ENCODE measurements at regions not wholly inside any gene's neighbourhood (a gene's known extent, or its start where the extent isn't known, plus 50 kb on each side); places are given as distances from the start of the nearest gene placed in this dataset.
"Not testable (repeated sequence)": the region's sequence is repeated elsewhere in the genome, so short reads cannot be mapped to it uniquely, and the experiment has no call there.

DNA sequence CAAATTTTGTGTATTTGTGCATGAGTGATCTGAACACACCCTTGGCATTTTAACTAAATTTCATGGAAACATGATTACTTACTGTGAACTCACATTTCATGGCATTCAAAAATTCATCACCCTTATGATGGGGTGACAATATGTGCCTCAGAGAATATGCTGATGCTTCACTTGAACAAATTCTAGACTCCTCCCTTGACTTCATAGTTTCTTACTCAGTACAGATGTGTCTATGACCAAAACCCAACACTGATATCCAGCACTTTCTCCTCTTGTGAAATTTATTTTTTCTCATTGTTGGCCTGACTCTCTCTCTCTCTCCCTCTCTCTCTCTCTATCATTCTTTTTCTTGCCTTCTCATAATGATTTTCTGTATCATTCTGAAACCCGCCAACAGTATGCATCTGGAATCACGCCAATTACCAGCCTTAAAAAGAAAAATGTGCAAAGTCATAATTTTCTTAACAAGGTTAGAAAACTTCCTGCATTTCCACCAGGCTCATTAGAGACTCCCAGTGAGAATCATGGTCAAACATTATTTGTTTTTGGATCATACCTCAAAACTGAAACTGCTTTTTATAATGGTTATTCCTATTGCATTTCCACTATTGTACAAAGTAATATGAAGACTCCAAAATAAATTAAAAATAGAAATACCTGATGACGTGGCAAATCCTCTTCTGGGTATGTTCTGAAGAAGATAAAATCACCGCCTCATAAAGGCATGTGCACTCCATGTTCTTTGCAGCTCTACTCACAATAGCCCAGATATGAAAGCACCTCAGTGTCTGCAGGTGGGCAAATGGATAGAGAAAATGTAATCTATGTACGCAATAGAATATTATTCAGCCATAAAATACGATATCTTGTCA is 722.2 kb downstream of the TMEM121 start:
- no peaks in the 10 kb centered on the region for H3K36me3 ChIP-seq
- H3K4me1 ChIP-seq: no peaks in the 10 kb centered on the region
- no peak for DNase-seq
- no peak overlapping the region for H3K27ac ChIP-seq
- TF ChIP-seq POLR2AphosphoS5 (IDR thresholded peaks at IDR 0.05) (no peak), EP300 (IDR thresholded peaks at IDR 0.05; ENCODE audit: low read depth) (no peak), POLR2A (IDR thresholded peaks at IDR 0.05) (no peak)
- TF ChIP-seq, protein P1, sequence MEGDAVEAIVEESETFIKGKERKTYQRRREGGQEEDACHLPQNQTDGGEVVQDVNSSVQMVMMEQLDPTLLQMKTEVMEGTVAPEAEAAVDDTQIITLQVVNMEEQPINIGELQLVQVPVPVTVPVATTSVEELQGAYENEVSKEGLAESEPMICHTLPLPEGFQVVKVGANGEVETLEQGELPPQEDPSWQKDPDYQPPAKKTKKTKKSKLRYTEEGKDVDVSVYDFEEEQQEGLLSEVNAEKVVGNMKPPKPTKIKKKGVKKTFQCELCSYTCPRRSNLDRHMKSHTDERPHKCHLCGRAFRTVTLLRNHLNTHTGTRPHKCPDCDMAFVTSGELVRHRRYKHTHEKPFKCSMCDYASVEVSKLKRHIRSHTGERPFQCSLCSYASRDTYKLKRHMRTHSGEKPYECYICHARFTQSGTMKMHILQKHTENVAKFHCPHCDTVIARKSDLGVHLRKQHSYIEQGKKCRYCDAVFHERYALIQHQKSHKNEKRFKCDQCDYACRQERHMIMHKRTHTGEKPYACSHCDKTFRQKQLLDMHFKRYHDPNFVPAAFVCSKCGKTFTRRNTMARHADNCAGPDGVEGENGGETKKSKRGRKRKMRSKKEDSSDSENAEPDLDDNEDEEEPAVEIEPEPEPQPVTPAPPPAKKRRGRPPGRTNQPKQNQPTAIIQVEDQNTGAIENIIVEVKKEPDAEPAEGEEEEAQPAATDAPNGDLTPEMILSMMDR (IDR thresholded peaks at IDR 0.05): no peak
- WGBS, 2 donors (ENCODE audit: low coverage in 1 of 2): 35 to 39% methylated on average over 6 of the region's 6 CpGs
- in situ Hi-C loops (cut with MboI; ENCODE audit: low pct_ligation_motif_present in 1 of 4, low pct_unique_long_range_greater_than_20kb in 1 of 4, low sequenced_read_pairs in 3 of 4): no loop called here
- H3K4me3 ChIP-seq: no peak overlapping the region
- H3K9me3 ChIP-seq: no peaks in the 10 kb centered on the region
- peaks cover 5% of the 10 kb centered on the region for H3K27me3 ChIP-seq
- intact Hi-C loops (cut with DNase I; ENCODE audit: low total_unique reads): no loop called here

DNA sequence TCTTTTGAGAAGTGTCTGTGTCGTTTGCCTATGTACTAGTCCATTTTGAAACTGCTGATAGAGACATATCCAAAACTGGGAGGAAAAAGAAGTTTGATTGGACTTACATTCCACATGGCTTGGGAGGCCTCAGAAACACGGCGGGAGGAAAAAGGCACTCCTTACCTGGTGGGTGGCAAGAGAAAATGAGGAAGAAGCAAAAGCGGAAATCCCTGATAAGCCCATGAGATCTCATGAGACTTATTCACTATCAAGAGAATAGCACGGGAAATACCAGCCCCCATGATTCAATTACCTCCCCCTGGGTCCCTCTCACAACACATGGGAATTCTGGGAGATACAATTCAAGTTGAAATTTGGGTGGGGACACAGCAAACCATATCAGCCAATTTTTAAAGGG is 727.6 kb downstream of the TMEM121 start:
- H3K27me3 ChIP-seq; H3K4me1 ChIP-seq; H3K4me3 ChIP-seq; H3K27ac ChIP-seq; in situ Hi-C loops (cut with MboI; ENCODE audit: low pct_ligation_motif_present in 1 of 4, low pct_unique_long_range_greater_than_20kb in 1 of 4, low sequenced_read_pairs in 3 of 4); intact Hi-C loops (cut with DNase I; ENCODE audit: low total_unique reads); DNase-seq; H3K9me3 ChIP-seq; H3K36me3 ChIP-seq: not testable (repeated sequence)
- 46 to 68% methylated on average over 3 to 5 of the region's 5 CpGs for WGBS, 2 donors (ENCODE audit: low coverage in 1 of 2)

DNA sequence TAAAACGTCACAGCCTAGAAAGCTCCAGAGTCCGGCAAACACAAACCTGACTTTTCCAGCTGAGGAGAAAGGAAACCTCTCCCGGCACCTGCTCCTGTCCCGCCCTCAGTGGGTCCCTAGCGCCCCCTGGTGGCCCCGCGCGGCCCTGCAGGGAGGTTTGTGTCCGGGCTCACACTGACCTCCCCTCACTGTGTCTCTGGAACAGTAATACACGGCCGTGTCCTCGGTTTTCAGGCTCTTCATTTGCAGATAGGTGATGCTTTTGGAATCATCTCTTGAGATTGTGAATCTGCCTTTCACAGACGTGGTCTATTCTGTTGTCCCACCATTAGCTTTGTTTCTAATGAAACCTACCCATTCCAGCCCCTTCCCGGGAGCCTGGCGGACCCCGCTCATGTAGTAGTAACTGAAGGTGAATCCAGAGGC is 731.2 kb downstream of the TMEM121 start:
- H3K27me3 ChIP-seq; H3K27ac ChIP-seq; H3K36me3 ChIP-seq; in situ Hi-C loops (cut with MboI; ENCODE audit: low pct_ligation_motif_present in 1 of 4, low pct_unique_long_range_greater_than_20kb in 1 of 4, low sequenced_read_pairs in 3 of 4); H3K4me3 ChIP-seq; H3K9me3 ChIP-seq; H3K4me1 ChIP-seq; intact Hi-C loops (cut with DNase I; ENCODE audit: low total_unique reads): not testable (repeated sequence)
- TF ChIP-seq, protein P1 (IDR thresholded peaks at IDR 0.05): peak in 4 of 5 experiments; percentile 38 to 75 (median 56)
- 33 to 40% methylated on average over 1 to 16 of the region's 16 CpGs for WGBS, 2 donors (ENCODE audit: low coverage in 1 of 2)
- DNase-seq: peak; percentile 69

DNA sequence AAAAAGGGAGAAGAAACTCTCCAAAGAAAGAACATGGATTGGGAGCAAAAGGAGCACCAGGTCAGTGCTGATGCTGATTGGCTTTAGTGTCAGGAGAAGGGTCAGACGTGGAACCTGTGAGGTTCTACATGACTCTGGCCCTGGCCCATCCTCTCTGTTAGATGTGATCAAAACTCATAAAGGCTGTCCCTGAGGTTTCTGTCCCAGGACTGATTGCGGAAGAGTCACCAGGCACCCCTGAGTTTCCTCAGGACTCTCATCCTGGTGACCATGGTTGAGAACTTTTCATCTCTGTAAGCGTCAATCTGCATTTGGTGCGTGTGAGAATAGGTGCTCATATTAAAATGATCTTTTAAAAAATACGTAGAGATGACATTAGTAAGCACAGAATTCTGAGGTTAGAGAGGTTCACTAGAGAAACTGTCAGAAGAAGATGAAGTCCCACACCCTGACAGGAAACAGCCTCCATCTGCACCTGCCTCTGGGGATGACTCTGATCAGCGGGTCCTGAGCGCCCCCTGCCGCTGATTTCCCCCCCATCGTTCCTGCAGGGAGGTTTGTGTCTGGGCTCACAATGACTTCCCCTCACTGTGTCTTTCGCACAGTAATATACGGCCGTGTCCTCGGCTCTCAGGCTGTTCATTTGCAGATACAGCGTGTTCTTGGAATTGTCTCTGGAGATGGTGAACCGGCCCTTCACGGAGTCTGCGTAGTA is 741.8 kb downstream of the TMEM121 start:
- no peaks in the 10 kb centered on the region for H3K4me1 ChIP-seq
- peak; percentile 48 for DNase-seq
- H3K36me3 ChIP-seq: no peaks in the 10 kb centered on the region
- no peak overlapping the region for H3K27ac ChIP-seq
- in situ Hi-C loops (cut with MboI; ENCODE audit: low pct_ligation_motif_present in 1 of 4, low pct_unique_long_range_greater_than_20kb in 1 of 4, low sequenced_read_pairs in 3 of 4) (no loop called here), intact Hi-C loops (cut with DNase I; ENCODE audit: low total_unique reads) (no loop called here)
- H3K4me3 ChIP-seq: no peak overlapping the region
- peaks cover 3% of the 10 kb centered on the region for H3K27me3 ChIP-seq
- 47 to 58% methylated on average over 16 to 17 of the region's 17 CpGs for WGBS, 2 donors (ENCODE audit: low coverage in 1 of 2)
- H3K9me3 ChIP-seq: no peaks in the 10 kb centered on the region
- TF ChIP-seq POLR2A (IDR thresholded peaks at IDR 0.05) (no peak), EP300 (IDR thresholded peaks at IDR 0.05; ENCODE audit: low read depth) (no peak), POLR2AphosphoS5 (IDR thresholded peaks at IDR 0.05) (no peak)

DNA sequence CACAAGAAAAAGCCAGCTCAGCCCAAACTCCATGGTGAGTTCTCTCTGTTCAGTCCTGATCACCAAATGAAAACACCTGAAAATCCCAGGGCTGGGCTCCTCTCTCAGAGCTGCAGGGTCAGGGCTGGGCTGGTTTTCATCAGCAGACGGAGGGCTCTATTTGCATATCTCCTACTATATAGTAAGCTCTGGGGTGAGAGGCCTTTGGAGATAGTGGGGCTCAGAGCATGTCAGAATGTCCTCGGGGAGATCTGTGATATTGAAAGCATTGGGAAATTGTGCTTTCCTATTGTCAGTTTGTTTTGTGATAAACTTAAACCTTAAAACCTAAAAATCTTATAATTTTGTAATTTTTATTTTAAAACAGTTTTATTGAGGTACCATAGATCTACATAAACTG is 742.6 kb downstream of the TMEM121 start:
- intact Hi-C loops (cut with DNase I; ENCODE audit: low total_unique reads): no loop called here
- H3K27ac ChIP-seq: no peak overlapping the region
- TF ChIP-seq POLR2AphosphoS5 (IDR thresholded peaks at IDR 0.05) (no peak), EP300 (IDR thresholded peaks at IDR 0.05; ENCODE audit: low read depth) (no peak), POLR2A (IDR thresholded peaks at IDR 0.05) (no peak)
- TF ChIP-seq, protein P1 (IDR thresholded peaks at IDR 0.05): no peak
- no peaks in the 10 kb centered on the region for H3K9me3 ChIP-seq
- no peaks in the 10 kb centered on the region for H3K36me3 ChIP-seq
- in situ Hi-C loops (cut with MboI; ENCODE audit: low pct_ligation_motif_present in 1 of 4, low pct_unique_long_range_greater_than_20kb in 1 of 4, low sequenced_read_pairs in 3 of 4): no loop called here
- peaks cover 3% of the 10 kb centered on the region for H3K27me3 ChIP-seq
- WGBS, 2 donors (ENCODE audit: low coverage in 1 of 2): 51 to 59% methylated on average over 2 of the region's 2 CpGs
- H3K4me3 ChIP-seq: no peak overlapping the region
- no peak for DNase-seq
- H3K4me1 ChIP-seq: no peaks in the 10 kb centered on the region
